Liver (tissue), 8 donors: ENCODE measurements at regions not wholly inside any gene's neighbourhood (a gene's known extent, or its start where the extent isn't known, plus 50 kb on each side); places are given as distances from the start of the nearest gene placed in this dataset.

Experiments used
- DNase-seq: peaks from one replicate; pipeline ENCODE4 v3.0.0-alpha.2; 2017; ENCODE audit warnings: low spot score
- H3K27ac ChIP-seq, 2 donors: one replicate each; pipeline ENCODE4 v1.7.0; 2013; ENCODE audit warnings: inconsistent platforms in 2 of 2, low read length in 2 of 2, control low read depth in 1 of 2, low read depth in 1 of 2, mild to moderate bottlenecking in 1 of 2
- H3K27me3 ChIP-seq, 4 donors: one replicate each; pipeline versions ENCODE4 v1.6.1 to v1.7.0; 2013; ENCODE audit warnings: low read length in 3 of 4, inconsistent platforms in 1 of 4, mild to moderate bottlenecking in 1 of 4, moderate library complexity in 1 of 4; ENCODE audit not compliant: control insufficient read depth in 4 of 4, insufficient read depth in 4 of 4
- H3K36me3 ChIP-seq, 4 donors: one replicate each; pipeline versions ENCODE4 v1.6.1 to v1.7.0; 2013; ENCODE audit warnings: low read length in 3 of 4, mild to moderate bottlenecking in 3 of 4, low read depth in 1 of 4, moderate library complexity in 1 of 4; ENCODE audit not compliant: control insufficient read depth in 4 of 4, insufficient read depth in 3 of 4
- H3K4me1 ChIP-seq, 4 donors: one replicate each; pipeline versions ENCODE4 v1.6.1 to v1.7.0; 2013; ENCODE audit warnings: low read length in 3 of 4, mild to moderate bottlenecking in 3 of 4, moderate library complexity in 1 of 4; ENCODE audit not compliant: control insufficient read depth in 4 of 4, insufficient read depth in 4 of 4
- H3K4me3 ChIP-seq, 3 donors: one replicate each; pipeline versions ENCODE4 v1.6.1 to v1.7.0; 2013; ENCODE audit warnings: low read length in 3 of 3, control low read depth in 1 of 3, low read depth in 1 of 3, mild to moderate bottlenecking in 1 of 3
- H3K9ac ChIP-seq, 2 donors: one replicate each; pipeline ENCODE4 v1.7.0; 2013; ENCODE audit warnings: low read length in 2 of 2, mild to moderate bottlenecking in 2 of 2, moderate library complexity in 2 of 2, control low read depth in 1 of 2, low read depth in 1 of 2
- H3K9me3 ChIP-seq, 4 donors: one replicate each; pipeline versions ENCODE4 v1.6.1 to v1.7.0; 2013; ENCODE audit warnings: low read length in 3 of 4; ENCODE audit not compliant: control insufficient read depth in 4 of 4
- EGR1 ChIP-seq, 2 donors: IDR thresholded peaks; 2 replicates each; pipeline ENCODE4 v1.6.1; 2016 to 2018; ENCODE audit warnings: antibody characterized with exemption in 2 of 2, low read depth in 2 of 2
- FOXA1 ChIP-seq: IDR thresholded peaks from 2 replicates; pipeline ENCODE4 v1.6.1; 2016; ENCODE audit warnings: antibody characterized with exemption
- FOXA2 ChIP-seq: IDR thresholded peaks from 2 replicates; pipeline ENCODE4 v1.6.1; 2016; ENCODE audit warnings: antibody characterized with exemption
- GABPA ChIP-seq, 2 donors: IDR thresholded peaks in 1 of 2; conservative IDR thresholded peaks in 1 of 2; 2 replicates each; pipeline ENCODE4 v1.6.1; 2016; ENCODE audit warnings: antibody characterized with exemption in 2 of 2, mild to moderate bottlenecking in 1 of 2, moderate library complexity in 1 of 2
- HNF4A ChIP-seq, 2 donors: conservative IDR thresholded peaks; 2 replicates each; pipeline ENCODE4 v1.6.1; 2016; ENCODE audit warnings: antibody characterized with exemption in 2 of 2, mild to moderate bottlenecking in 2 of 2
- HNF4G ChIP-seq: IDR thresholded peaks from 2 replicates; pipeline ENCODE4 v1.6.1; 2016; ENCODE audit warnings: antibody characterized with exemption
- JUND ChIP-seq, 2 donors: IDR thresholded peaks; 2 replicates each; pipeline ENCODE4 v1.6.1; 2016; ENCODE audit warnings: antibody characterized with exemption in 2 of 2
- NR2F2 ChIP-seq: IDR thresholded peaks from 2 replicates; pipeline ENCODE4 v1.6.1; 2016; ENCODE audit warnings: antibody characterized with exemption
- REST ChIP-seq: IDR thresholded peaks from 2 replicates; pipeline ENCODE4 v1.6.1; 2016; ENCODE audit warnings: antibody characterized with exemption, mild to moderate bottlenecking
- RXRA ChIP-seq, 2 donors: IDR thresholded peaks; 2 replicates each; pipeline ENCODE4 v1.6.1; 2017 to 2018; ENCODE audit warnings: antibody characterized with exemption in 2 of 2, mild to moderate bottlenecking in 1 of 2
- TAF1 ChIP-seq: conservative IDR thresholded peaks from 2 replicates; pipeline ENCODE4 v1.6.1; 2016; ENCODE audit warnings: antibody characterized with exemption, mild to moderate bottlenecking
- ZBTB33 ChIP-seq: IDR thresholded peaks from 2 replicates; pipeline ENCODE4 v1.6.1; 2016; ENCODE audit warnings: antibody characterized with exemption
- WGBS: extraction: QIAGEN DNeasy Blood & Tissue Kit; methylation state at CpG from one replicate; pipeline ENCODE4 v1.1.7; 2013; 5-methylcytosine and 5-hydroxymethylcytosine counted together
- TF ChIP-seq, protein P1 (sequence below): IDR thresholded peaks from 2 replicates; pipeline ENCODE4 v1.6.1; 2016; ENCODE audit warnings: antibody characterized with exemption
- TF ChIP-seq, protein P2 (sequence below): fragments of 150-350 bp; IDR thresholded peaks from 2 replicates; pipeline ENCODE4 v1.5.1; 2017; ENCODE audit warnings: improper control_type of control experiment, low read depth, low read length; ENCODE audit not compliant: missing input control
- donor health status: healthy.
- donor health status: healthy.
- donor health status: healthy.
- donor health status: healthy.
- donor health status: healthy.

GRCh38 chr16:89041571-89042481 is 51.8 kb upstream of the ACSF3 start (continued):
- no peak for TF ChIP-seq REST
- TF ChIP-seq TAF1 = no peak
- no peak for TF ChIP-seq ZBTB33
- TF ChIP-seq FOXA1 = no peak
- no peak for TF ChIP-seq GABPA (IDR thresholded peaks at IDR 0.05 in 1 of 2, conservative IDR thresholded peaks at IDR 0.05 in 1 of 2)
- TF ChIP-seq RXRA (IDR thresholded peaks at IDR 0.05) = no peak

DNA sequence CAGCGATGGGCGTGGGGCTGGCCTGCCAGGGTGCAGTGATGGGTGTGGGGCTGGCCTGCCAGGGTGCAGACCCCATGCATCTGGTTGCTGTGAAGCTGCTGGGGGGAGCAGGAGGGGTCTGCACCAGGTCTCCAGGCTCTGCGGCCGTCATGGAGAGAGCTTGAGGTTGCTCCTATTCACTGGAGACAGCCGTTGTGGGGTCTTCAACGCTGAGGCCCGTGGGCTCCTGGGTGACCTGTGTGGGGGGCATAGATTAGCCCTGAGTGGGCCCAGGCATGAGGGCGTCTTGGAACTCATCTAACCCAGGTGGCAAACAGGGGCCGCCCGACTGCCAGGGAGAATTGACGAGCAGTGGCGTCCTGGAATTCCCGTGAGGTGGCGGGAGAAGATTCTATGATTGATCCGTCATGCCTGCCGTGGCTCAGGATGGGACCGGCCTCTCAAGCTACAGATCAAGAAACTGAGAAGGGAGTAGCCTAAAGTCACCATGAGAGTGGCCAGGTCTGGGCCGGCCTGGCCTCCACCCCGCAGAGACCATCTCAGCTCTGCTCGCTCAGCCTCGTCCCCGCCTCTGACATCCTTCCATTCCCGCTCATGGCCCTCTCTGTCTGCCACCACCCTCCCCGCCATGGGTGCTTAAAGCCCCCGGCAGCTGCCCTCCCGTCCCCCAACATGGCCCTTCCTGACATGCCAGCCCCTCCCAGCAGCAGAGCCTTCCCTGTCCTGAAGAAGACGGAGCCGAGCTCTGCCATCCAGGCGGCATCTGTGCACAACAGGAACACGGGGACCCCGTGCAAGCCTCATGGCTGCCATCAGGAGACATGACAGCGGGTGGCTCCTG is 50.7 kb upstream of the ACSF3 start:
- Histone ChIP-seq H3K9ac (no peak overlapping the region), H3K4me3 (no peak overlapping the region), H3K27me3 (peaks cover 0 to 2% (median 0%) of the 10 kb centered on the region in 4 donors), H3K9me3 (no peaks in the 10 kb centered on the region), H3K27ac (no peak overlapping the region), H3K36me3 (no peaks in the 10 kb centered on the region), H3K4me1 (no peaks in the 10 kb centered on the region)
- no peak for DNase-seq
- WGBS = 82% methylated on average over 32 of the region's 32 CpGs
- TF ChIP-seq FOXA1 (no peak), HNF4G (no peak), GABPA (IDR thresholded peaks at IDR 0.05 in 1 of 2, conservative IDR thresholded peaks at IDR 0.05 in 1 of 2) (no peak), EGR1 (IDR thresholded peaks at IDR 0.05; ENCODE audit: low read depth in 2 of 2) (no peak), FOXA2 (no peak), RXRA (IDR thresholded peaks at IDR 0.05) (no peak), HNF4A (conservative IDR thresholded peaks at IDR 0.05) (no peak), JUND (IDR thresholded peaks at IDR 0.05) (no peak), REST (no peak), NR2F2 (no peak), ZBTB33 (no peak)
- TF ChIP-seq, protein P1, sequence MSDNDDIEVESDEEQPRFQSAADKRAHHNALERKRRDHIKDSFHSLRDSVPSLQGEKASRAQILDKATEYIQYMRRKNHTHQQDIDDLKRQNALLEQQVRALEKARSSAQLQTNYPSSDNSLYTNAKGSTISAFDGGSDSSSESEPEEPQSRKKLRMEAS = no peak
- TF ChIP-seq, protein P2, sequence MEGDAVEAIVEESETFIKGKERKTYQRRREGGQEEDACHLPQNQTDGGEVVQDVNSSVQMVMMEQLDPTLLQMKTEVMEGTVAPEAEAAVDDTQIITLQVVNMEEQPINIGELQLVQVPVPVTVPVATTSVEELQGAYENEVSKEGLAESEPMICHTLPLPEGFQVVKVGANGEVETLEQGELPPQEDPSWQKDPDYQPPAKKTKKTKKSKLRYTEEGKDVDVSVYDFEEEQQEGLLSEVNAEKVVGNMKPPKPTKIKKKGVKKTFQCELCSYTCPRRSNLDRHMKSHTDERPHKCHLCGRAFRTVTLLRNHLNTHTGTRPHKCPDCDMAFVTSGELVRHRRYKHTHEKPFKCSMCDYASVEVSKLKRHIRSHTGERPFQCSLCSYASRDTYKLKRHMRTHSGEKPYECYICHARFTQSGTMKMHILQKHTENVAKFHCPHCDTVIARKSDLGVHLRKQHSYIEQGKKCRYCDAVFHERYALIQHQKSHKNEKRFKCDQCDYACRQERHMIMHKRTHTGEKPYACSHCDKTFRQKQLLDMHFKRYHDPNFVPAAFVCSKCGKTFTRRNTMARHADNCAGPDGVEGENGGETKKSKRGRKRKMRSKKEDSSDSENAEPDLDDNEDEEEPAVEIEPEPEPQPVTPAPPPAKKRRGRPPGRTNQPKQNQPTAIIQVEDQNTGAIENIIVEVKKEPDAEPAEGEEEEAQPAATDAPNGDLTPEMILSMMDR = no peak
